ENCODE measurements at regions not wholly inside any gene's neighbourhood (a gene's known extent, or its start where the extent isn't known, plus 50 kb on each side); places are given as distances from the start of the nearest gene placed in this dataset.
"Not testable (repeated sequence)": the region's sequence is repeated elsewhere in the genome, so short reads cannot be mapped to it uniquely, and the experiment has no call there.

- Histone ChIP-seq H3K4me1 (ENCODE audit: control insufficient read depth in 1 of 2, insufficient read depth in 2 of 2, low read depth in 1 of 2, low read length in 1 of 2) (no peaks in the 10 kb centered on the region; a peak in 1 of 4 replicates), H3K79me2 (ENCODE audit: insufficient read depth) (no peaks in the 10 kb centered on the region), H3K9me3 (no peaks in the 10 kb centered on the region), H3F3A (replicated peaks; ENCODE audit: insufficient read depth) (no peaks in the 10 kb centered on the region), H4K20me1 (ENCODE audit: insufficient read depth) (no peaks in the 10 kb centered on the region), H3K4me3 (ENCODE audit: low read depth in 2 of 2, low read length in 1 of 2) (peak overlapping the region in 1 of 2 experiments; percentile 32; a peak in 1 of 4 replicates), H3K4me2 (no peak overlapping the region), H2AFZ (ENCODE audit: low read depth) (no peak overlapping the region), H3K36me3 (replicated peaks in 1 of 2; ENCODE audit: control insufficient read depth in 1 of 2, insufficient read depth in 2 of 2, low read length in 1 of 2) (no peaks in the 10 kb centered on the region), H3K9me2 (no peaks in the 10 kb centered on the region), H3K9ac (no peak overlapping the region), H3K27ac (ENCODE audit: low read depth in 2 of 2, low read length in 1 of 2) (no peak overlapping the region), H3K27me3 (ENCODE audit: insufficient read depth) (no peaks in the 10 kb centered on the region)
- WGBS (ENCODE audit: low lambda C conversion rate): 77% methylated on average over 4 of the region's 4 CpGs
- ChIA-PET POLR2A (no interaction called here), CTCF (interaction anchor here (0.6 to 3.0 kb wide), 36 partner anchors 8 to 916 kb away, joined by 3 to 46 read pairs (median 4); partner anchors contain the start of gene HUNK)
- TF ChIP-seq RFX5 (IDR thresholded peaks at IDR 0.05; ENCODE audit: low read length) (no peak), CTCF (IDR thresholded peaks at IDR 0.05) (no peak; the same call in 1 of the 2 replicates), GABPA (IDR thresholded peaks at IDR 0.05; ENCODE audit: low read depth) (no peak), SIN3A (IDR thresholded peaks at IDR 0.05; ENCODE audit: borderline replicate concordance, low read depth, low read length) (no peak), NRF1 (IDR thresholded peaks at IDR 0.05; ENCODE audit: low read depth, low read length) (no peak), TEAD4 (IDR thresholded peaks at IDR 0.05; ENCODE audit: borderline replicate concordance, insufficient read depth) (no peak), FOSL2 (IDR thresholded peaks at IDR 0.05; ENCODE audit: borderline replicate concordance, low read depth) (no peak), EP300 (IDR thresholded peaks at IDR 0.05; ENCODE audit: borderline replicate concordance in 1 of 2, low read depth in 1 of 2, low read length in 1 of 2) (no peak)
- DNase-seq: no peak
Observed at GRCh38 chr21:31786164-31786920, 54.4 kb upstream of the SCAF4 start.

GRCh38 chr21:31785237-31786163 lies 53.6 kb upstream of the SCAF4 start:
- H2AFZ ChIP-seq (ENCODE audit: low read depth); H3K4me2 ChIP-seq; H3K4me1 ChIP-seq (ENCODE audit: control insufficient read depth in 1 of 2, insufficient read depth in 2 of 2, low read depth in 1 of 2, low read length in 1 of 2); H3K36me3 ChIP-seq (replicated peaks in 1 of 2; ENCODE audit: control insufficient read depth in 1 of 2, insufficient read depth in 2 of 2, low read length in 1 of 2); H3K9ac ChIP-seq; POLR2A ChIA-PET; H3K79me2 ChIP-seq (ENCODE audit: insufficient read depth); H3K9me2 ChIP-seq; H3K27ac ChIP-seq (ENCODE audit: low read depth in 2 of 2, low read length in 1 of 2); H4K20me1 ChIP-seq (ENCODE audit: insufficient read depth); H3K9me3 ChIP-seq; H3K27me3 ChIP-seq (ENCODE audit: insufficient read depth); H3F3A ChIP-seq (replicated peaks; ENCODE audit: insufficient read depth): not testable (repeated sequence)
- peak; percentile 62 for DNase-seq
- peak overlapping the region in 1 of 2 experiments; percentile 32; a peak in 1 of 4 replicates for H3K4me3 ChIP-seq (ENCODE audit: low read depth in 2 of 2, low read length in 1 of 2)
- CTCF ChIA-PET: interaction anchor here (0.6 to 3.0 kb wide), 35 partner anchors 9 to 582 kb away, joined by 3 to 46 read pairs (median 4); partner anchors contain the start of gene HUNK
- TF ChIP-seq CTCF (IDR thresholded peaks at IDR 0.05) (peak; percentile 81), SMC3 (IDR thresholded peaks at IDR 0.05; ENCODE audit: low read depth, low read length) (peak; percentile 72), RAD21 (IDR thresholded peaks at IDR 0.05; ENCODE audit: low read length) (peak; percentile 76)
- 24% methylated on average over 11 of the region's 11 CpGs for WGBS (ENCODE audit: low lambda C conversion rate)
